ENCODE measurements at regions not wholly inside any gene's neighbourhood (a gene's known extent, or its start where the extent isn't known, plus 50 kb on each side); places are given as distances from the start of the nearest gene placed in this dataset.

- no peak overlapping the region for H3K27ac ChIP-seq (ENCODE audit: low read depth in 1 of 3, low read length in 2 of 3)
- 76 to 85% (median 81%) methylated on average over 5 of the region's 5 CpGs for WGBS, 3 donors
- no peaks in the 10 kb centered on the region for H3K36me3 ChIP-seq (ENCODE audit: control insufficient read depth in 3 of 3, insufficient read depth in 2 of 3, low read depth in 1 of 3, low read length in 3 of 3)
- no peak overlapping the region for H3K4me3 ChIP-seq (ENCODE audit: low read depth in 1 of 3, low read length in 3 of 3)
- H3K9me3 ChIP-seq (ENCODE audit: control insufficient read depth in 2 of 2, insufficient read depth in 1 of 2, low read depth in 1 of 2, low read length in 1 of 2), result no peaks in the 10 kb centered on the region
- H3K27me3 ChIP-seq (ENCODE audit: control insufficient read depth in 3 of 3, insufficient read depth in 3 of 3, low read length in 3 of 3), result no peaks in the 10 kb centered on the region
- no peak for FAIRE-seq
- H3K4me1 ChIP-seq (ENCODE audit: control insufficient read depth in 3 of 3, insufficient read depth in 2 of 3, low read depth in 1 of 3, low read length in 2 of 3), result no peaks in the 10 kb centered on the region
- DNase-seq, result no peak
Measured at GRCh38 chr11:109121173-109121932, 300.6 kb upstream of the C11orf87 start.

- H3K27me3 ChIP-seq (ENCODE audit: control insufficient read depth in 3 of 3, insufficient read depth in 3 of 3, low read length in 3 of 3), result peaks cover 0 to 2% (median 0%) of the 10 kb centered on the region in 3 donors
- DNase-seq, result no peak
- no peaks in the 10 kb centered on the region for H3K9me3 ChIP-seq (ENCODE audit: control insufficient read depth in 2 of 2, insufficient read depth in 1 of 2, low read depth in 1 of 2, low read length in 1 of 2)
- WGBS, 3 donors, result 65 to 69% (median 66%) methylated on average over 11 of the region's 11 CpGs
- no peaks in the 10 kb centered on the region for H3K36me3 ChIP-seq (ENCODE audit: control insufficient read depth in 3 of 3, insufficient read depth in 2 of 3, low read depth in 1 of 3, low read length in 3 of 3)
- no peak overlapping the region for H3K4me3 ChIP-seq (ENCODE audit: low read depth in 1 of 3, low read length in 3 of 3)
- H3K27ac ChIP-seq (ENCODE audit: low read depth in 1 of 3, low read length in 2 of 3), result no peak overlapping the region
- no peak for FAIRE-seq
- H3K4me1 ChIP-seq (ENCODE audit: control insufficient read depth in 3 of 3, insufficient read depth in 2 of 3, low read depth in 1 of 3, low read length in 2 of 3), result no peaks in the 10 kb centered on the region
Measured at GRCh38 chr11:109123816-109124787, 297.9 kb upstream of the C11orf87 start.

GRCh38 chr11:109130910-109131309, 291.1 kb upstream of the C11orf87 start:
- no peaks in the 10 kb centered on the region for H3K9me3 ChIP-seq (ENCODE audit: control insufficient read depth in 2 of 2, insufficient read depth in 1 of 2, low read depth in 1 of 2, low read length in 1 of 2)
- H3K27me3 ChIP-seq (ENCODE audit: control insufficient read depth in 3 of 3, insufficient read depth in 3 of 3, low read length in 3 of 3), result peaks cover 0 to 2% (median 0%) of the 10 kb centered on the region in 3 donors
- FAIRE-seq (no peak), DNase-seq (no peak)
- H3K4me1 ChIP-seq (ENCODE audit: control insufficient read depth in 3 of 3, insufficient read depth in 2 of 3, low read depth in 1 of 3, low read length in 2 of 3), result no peaks in the 10 kb centered on the region
- H3K36me3 ChIP-seq (ENCODE audit: control insufficient read depth in 3 of 3, insufficient read depth in 2 of 3, low read depth in 1 of 3, low read length in 3 of 3), result no peaks in the 10 kb centered on the region
- 18 to 39% (median 32%) methylated on average over 1 of the region's 1 CpG for WGBS, 3 donors
- no peak overlapping the region for H3K27ac ChIP-seq (ENCODE audit: low read depth in 1 of 3, low read length in 2 of 3)
- H3K4me3 ChIP-seq (ENCODE audit: low read depth in 1 of 3, low read length in 3 of 3), result no peak overlapping the region

- Histone ChIP-seq H3K4me3 (ENCODE audit: low read depth in 1 of 3, low read length in 3 of 3) (no peak overlapping the region), H3K36me3 (ENCODE audit: control insufficient read depth in 3 of 3, insufficient read depth in 2 of 3, low read depth in 1 of 3, low read length in 3 of 3) (no peaks in the 10 kb centered on the region), H3K27me3 (ENCODE audit: control insufficient read depth in 3 of 3, insufficient read depth in 3 of 3, low read length in 3 of 3) (no peaks in the 10 kb centered on the region), H3K27ac (ENCODE audit: low read depth in 1 of 3, low read length in 2 of 3) (no peak overlapping the region), H3K9me3 (ENCODE audit: control insufficient read depth in 2 of 2, insufficient read depth in 1 of 2, low read depth in 1 of 2, low read length in 1 of 2) (no peaks in the 10 kb centered on the region), H3K4me1 (ENCODE audit: control insufficient read depth in 3 of 3, insufficient read depth in 2 of 3, low read depth in 1 of 3, low read length in 2 of 3) (no peaks in the 10 kb centered on the region)
- DNase-seq, result no peak
- no peak for FAIRE-seq
- WGBS, 3 donors, result 27 to 42% (median 40%) methylated on average over 4 of the region's 4 CpGs
Measured at GRCh38 chr11:109132539-109132938, 289.5 kb upstream of the C11orf87 start.

- H3K4me3 ChIP-seq (ENCODE audit: low read depth in 1 of 3, low read length in 3 of 3), result no peak overlapping the region
- 58 to 76% (median 71%) methylated on average over 4 of the region's 4 CpGs for WGBS, 3 donors
- FAIRE-seq, result no peak
- DNase-seq, result no peak
- H3K27me3 ChIP-seq (ENCODE audit: control insufficient read depth in 3 of 3, insufficient read depth in 3 of 3, low read length in 3 of 3), result no peaks in the 10 kb centered on the region
- H3K36me3 ChIP-seq (ENCODE audit: control insufficient read depth in 3 of 3, insufficient read depth in 2 of 3, low read depth in 1 of 3, low read length in 3 of 3), result no peaks in the 10 kb centered on the region
- no peaks in the 10 kb centered on the region for H3K4me1 ChIP-seq (ENCODE audit: control insufficient read depth in 3 of 3, insufficient read depth in 2 of 3, low read depth in 1 of 3, low read length in 2 of 3)
- H3K27ac ChIP-seq (ENCODE audit: low read depth in 1 of 3, low read length in 2 of 3), result no peak overlapping the region
- H3K9me3 ChIP-seq (ENCODE audit: control insufficient read depth in 2 of 2, insufficient read depth in 1 of 2, low read depth in 1 of 2, low read length in 1 of 2), result no peaks in the 10 kb centered on the region
Measured at GRCh38 chr11:109133159-109133558, 288.8 kb upstream of the C11orf87 start.

- no peak for DNase-seq
- FAIRE-seq, result no peak
- WGBS, 3 donors, result 49 to 73% (median 54%) methylated on average over 2 of the region's 2 CpGs
- Histone ChIP-seq H3K9me3 (ENCODE audit: control insufficient read depth in 2 of 2, insufficient read depth in 1 of 2, low read depth in 1 of 2, low read length in 1 of 2) (no peaks in the 10 kb centered on the region), H3K4me1 (ENCODE audit: control insufficient read depth in 3 of 3, insufficient read depth in 2 of 3, low read depth in 1 of 3, low read length in 2 of 3) (no peaks in the 10 kb centered on the region), H3K36me3 (ENCODE audit: control insufficient read depth in 3 of 3, insufficient read depth in 2 of 3, low read depth in 1 of 3, low read length in 3 of 3) (no peaks in the 10 kb centered on the region), H3K4me3 (ENCODE audit: low read depth in 1 of 3, low read length in 3 of 3) (no peak overlapping the region), H3K27me3 (ENCODE audit: control insufficient read depth in 3 of 3, insufficient read depth in 3 of 3, low read length in 3 of 3) (no peaks in the 10 kb centered on the region), H3K27ac (ENCODE audit: low read depth in 1 of 3, low read length in 2 of 3) (no peak overlapping the region)
Measured at GRCh38 chr11:109135627-109136026, 286.4 kb upstream of the C11orf87 start.

- H3K4me1 ChIP-seq (ENCODE audit: control insufficient read depth in 3 of 3, insufficient read depth in 2 of 3, low read depth in 1 of 3, low read length in 2 of 3), result no peaks in the 10 kb centered on the region
- no peaks in the 10 kb centered on the region for H3K36me3 ChIP-seq (ENCODE audit: control insufficient read depth in 3 of 3, insufficient read depth in 2 of 3, low read depth in 1 of 3, low read length in 3 of 3)
- DNase-seq (no peak), FAIRE-seq (no peak)
- no peaks in the 10 kb centered on the region for H3K27me3 ChIP-seq (ENCODE audit: control insufficient read depth in 3 of 3, insufficient read depth in 3 of 3, low read length in 3 of 3)
- H3K27ac ChIP-seq (ENCODE audit: low read depth in 1 of 3, low read length in 2 of 3), result no peak overlapping the region
- H3K9me3 ChIP-seq (ENCODE audit: control insufficient read depth in 2 of 2, insufficient read depth in 1 of 2, low read depth in 1 of 2, low read length in 1 of 2), result no peaks in the 10 kb centered on the region
- H3K4me3 ChIP-seq (ENCODE audit: low read depth in 1 of 3, low read length in 3 of 3), result no peak overlapping the region
Measured at GRCh38 chr11:109138196-109138595, 283.8 kb upstream of the C11orf87 start.

GRCh38 chr11:109140426-109140825, 281.6 kb upstream of the C11orf87 start:
- Histone ChIP-seq H3K4me1 (ENCODE audit: control insufficient read depth in 3 of 3, insufficient read depth in 2 of 3, low read depth in 1 of 3, low read length in 2 of 3) (no peaks in the 10 kb centered on the region), H3K4me3 (ENCODE audit: low read depth in 1 of 3, low read length in 3 of 3) (no peak overlapping the region), H3K27ac (ENCODE audit: low read depth in 1 of 3, low read length in 2 of 3) (no peak overlapping the region), H3K36me3 (ENCODE audit: control insufficient read depth in 3 of 3, insufficient read depth in 2 of 3, low read depth in 1 of 3, low read length in 3 of 3) (no peaks in the 10 kb centered on the region), H3K9me3 (ENCODE audit: control insufficient read depth in 2 of 2, insufficient read depth in 1 of 2, low read depth in 1 of 2, low read length in 1 of 2) (no peaks in the 10 kb centered on the region), H3K27me3 (ENCODE audit: control insufficient read depth in 3 of 3, insufficient read depth in 3 of 3, low read length in 3 of 3) (no peaks in the 10 kb centered on the region)
- FAIRE-seq (no peak), DNase-seq (no peak)
